CD14-positive monocyte (primary cell): ENCODE measurements at regions not wholly inside any gene's neighbourhood (a gene's known extent, or its start where the extent isn't known, plus 50 kb on each side); places are given as distances from the start of the nearest gene placed in this dataset.

ENCODE experiments used
- DNase-seq, 3 donors: peaks; one replicate each; pipeline ENCODE4 v3.0.0-alpha.2; 2011 to 2022
- H2AFZ ChIP-seq: 2 replicates; pipeline ENCODE4 v1.6.0; 2012; ENCODE audit warnings: mild to moderate bottlenecking, low read depth, low read length, inconsistent platforms; ENCODE audit not compliant: insufficient read depth, poor library complexity, severe bottlenecking
- H3K27ac ChIP-seq, 2 donors: 1 replicate in 1 of 2; 2 replicates in 1 of 2; pipeline ENCODE4 v1.5.1; 2012 to 2013; ENCODE audit warnings: low read length in 2 of 2, control low read depth in 1 of 2, inconsistent platforms in 1 of 2, low read depth in 1 of 2, mild to moderate bottlenecking in 1 of 2
- H3K27me3 ChIP-seq, 2 donors: one replicate each; pipeline versions ENCODE4 v1.6.0 to v1.6.1; 2011 to 2013; ENCODE audit warnings: low read length in 2 of 2; ENCODE audit not compliant: control insufficient read depth in 2 of 2, insufficient read depth in 2 of 2
- H3K36me3 ChIP-seq, 2 donors: replicated peaks in 1 of 2; 1 replicate in 1 of 2; 2 replicates in 1 of 2; pipeline versions ENCODE4 v1.5.1 to v1.6.1; 2012 to 2013; ENCODE audit warnings: low read length in 2 of 2, control low read depth in 1 of 2, inconsistent platforms in 1 of 2, mild to moderate bottlenecking in 1 of 2; ENCODE audit not compliant: insufficient read depth in 2 of 2, control insufficient read depth in 1 of 2
- H3K4me1 ChIP-seq, 2 donors: 1 replicate in 1 of 2; 2 replicates in 1 of 2; pipeline versions ENCODE4 v1.5.1 to v1.6.1; 2012 to 2013; ENCODE audit warnings: low read length in 2 of 2, control low read depth in 1 of 2, inconsistent platforms in 1 of 2, mild to moderate bottlenecking in 1 of 2, moderate library complexity in 1 of 2; ENCODE audit not compliant: insufficient read depth in 2 of 2, control insufficient read depth in 1 of 2
- H3K4me2 ChIP-seq: replicated peaks from 2 replicates; pipeline ENCODE3; 2012; ENCODE audit warnings: low read length, moderate library complexity, mild to moderate bottlenecking; ENCODE audit not compliant: poor library complexity, severe bottlenecking; ENCODE audit errors: extremely low read depth
- H3K4me3 ChIP-seq, 3 experiments: fragments of 200-600 bp in 1 of 3; sonication (generic) in 1 of 3; replicated peaks in 1 of 3; 1 replicate in 2 of 3; 2 replicates in 1 of 3; pipeline ENCODE4 v1.5.1; 2011 to 2013; ENCODE audit warnings: low read length in 3 of 3, mild to moderate bottlenecking in 3 of 3, control low read depth in 2 of 3, low read depth in 2 of 3, inconsistent platforms in 1 of 3, moderate library complexity in 1 of 3
- H3K79me2 ChIP-seq: 2 replicates; pipeline ENCODE4 v1.6.0; 2012; ENCODE audit warnings: mild to moderate bottlenecking, control low read depth, inconsistent platforms, low read length, moderate library complexity; ENCODE audit not compliant: insufficient read depth
- H3K9ac ChIP-seq: 2 replicates; pipeline ENCODE4 v1.6.0; 2017; ENCODE audit warnings: low read length, mild to moderate bottlenecking; ENCODE audit not compliant: insufficient read depth, poor library complexity, severe bottlenecking
- H3K9me3 ChIP-seq, 2 donors: replicated peaks in 1 of 2; 1 replicate in 1 of 2; 2 replicates in 1 of 2; pipeline versions ENCODE4 v1.5.1 to v1.6.1; 2012 to 2013; ENCODE audit warnings: low read length in 2 of 2, control low read depth in 1 of 2; ENCODE audit not compliant: control insufficient read depth in 1 of 2, insufficient read depth in 1 of 2
- H4K20me1 ChIP-seq: 2 replicates; pipeline ENCODE4 v1.6.0; 2012; ENCODE audit warnings: mild to moderate bottlenecking, low read length, control low read depth, moderate library complexity; ENCODE audit not compliant: insufficient read depth
- H3K27ac Mint-ChIP-seq, 7 donors: one replicate each; pipeline ENCODE4 v1.8.0; 2020; ENCODE audit warnings: mild to moderate bottlenecking in 7 of 7, mixed read lengths in 7 of 7, moderate library complexity in 6 of 7, inconsistent platforms in 2 of 7
- H3K27me3 Mint-ChIP-seq, 3 donors: one replicate each; pipeline ENCODE4 v1.8.0; 2021 to 2022; ENCODE audit warnings: low read depth in 3 of 3, mild to moderate bottlenecking in 3 of 3, mixed read lengths in 3 of 3, moderate library complexity in 3 of 3, inconsistent platforms in 1 of 3
- H3K36me3 Mint-ChIP-seq, 2 donors: one replicate each; pipeline ENCODE4 v1.8.0; 2020; ENCODE audit warnings: mixed read lengths in 2 of 2, inconsistent platforms in 1 of 2, mild to moderate bottlenecking in 1 of 2
- H3K4me1 Mint-ChIP-seq: one replicate; pipeline ENCODE4 v1.8.0; 2020; ENCODE audit warnings: mild to moderate bottlenecking, mixed read lengths
- H3K4me3 Mint-ChIP-seq, 2 donors: one replicate each; pipeline ENCODE4 v1.8.0; 2020; ENCODE audit warnings: mild to moderate bottlenecking in 2 of 2, mixed read lengths in 2 of 2, moderate library complexity in 1 of 2
- H3K9me3 Mint-ChIP-seq, 7 donors: one replicate each; pipeline ENCODE4 v1.8.0; 2020 to 2022; ENCODE audit warnings: mixed read lengths in 7 of 7, mild to moderate bottlenecking in 6 of 7, moderate library complexity in 6 of 7, inconsistent platforms in 2 of 7
- CTCF ChIP-seq: fragments of 200-600 bp; IDR thresholded peaks from one replicate; pipeline ENCODE4 v1.8.0; 2022; ENCODE audit warnings: antibody characterized with exemption, mild to moderate bottlenecking
- WGBS: methylation state at CpG from one replicate; pipeline ENCODE4 v1.1.5; 2013; ENCODE audit warnings: missing lambda C conversion rate; ENCODE audit not compliant: insufficient coverage; 5-methylcytosine and 5-hydroxymethylcytosine counted together
- intact Hi-C, 2 donors: fragments of 100-400 bp; cut with micrococcal nuclease; formaldehyde crosslinking; loops; one replicate each; pipeline versions ENCODE4 v1.15.0 to v1.15.1; 2023

DNA sequence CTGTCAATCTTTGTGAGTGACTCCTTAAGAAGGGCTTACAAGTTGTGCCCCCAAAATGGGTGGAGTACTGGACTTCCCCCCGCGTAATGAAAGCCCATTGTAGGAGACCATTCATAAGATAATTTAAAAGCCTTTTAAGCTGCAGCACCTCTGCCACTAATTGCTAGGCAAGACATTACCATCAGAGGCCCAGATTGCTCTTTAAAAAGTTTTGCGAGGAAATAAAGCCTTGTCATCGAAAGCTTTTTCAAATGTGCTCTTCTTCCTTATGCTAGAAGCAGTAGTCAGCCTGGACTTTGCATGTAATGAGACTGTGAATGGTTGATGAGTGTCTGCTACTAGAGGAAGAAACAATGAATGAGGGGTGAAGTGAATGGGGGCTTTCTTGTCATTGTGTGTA, 345.3 kb upstream of the CDH2 start:
- intact Hi-C loops = no loop called here
- Histone ChIP-seq H3K4me1 (no peaks in the 10 kb centered on the region), H2AFZ (no peak overlapping the region), H4K20me1 (no peaks in the 10 kb centered on the region), H3K79me2 (no peaks in the 10 kb centered on the region), H3K27me3 (no peaks in the 10 kb centered on the region), H3K27ac (no peak overlapping the region), H3K36me3 (no peaks in the 10 kb centered on the region), H3K4me3 (no peak overlapping the region), H3K9me3 (peaks cover 2 to 3% of the 10 kb centered on the region in 2 donors), H3K9ac (no peak overlapping the region), H3K4me2 (no peak overlapping the region)
- H3K4me1 Mint-ChIP-seq = no peaks in the 10 kb centered on the region
- no peaks in the 10 kb centered on the region for H3K27me3 Mint-ChIP-seq
- H3K36me3 Mint-ChIP-seq = no peaks in the 10 kb centered on the region
- DNase-seq = no peak
- H3K27ac Mint-ChIP-seq = no peak overlapping the region
- 88% methylated on average over 2 of the region's 4 CpGs for WGBS
- peaks cover 0 to 5% (median 2%) of the 10 kb centered on the region in 7 donors for H3K9me3 Mint-ChIP-seq
- TF ChIP-seq CTCF = no peak
- H3K4me3 Mint-ChIP-seq = no peak overlapping the region

DNA sequence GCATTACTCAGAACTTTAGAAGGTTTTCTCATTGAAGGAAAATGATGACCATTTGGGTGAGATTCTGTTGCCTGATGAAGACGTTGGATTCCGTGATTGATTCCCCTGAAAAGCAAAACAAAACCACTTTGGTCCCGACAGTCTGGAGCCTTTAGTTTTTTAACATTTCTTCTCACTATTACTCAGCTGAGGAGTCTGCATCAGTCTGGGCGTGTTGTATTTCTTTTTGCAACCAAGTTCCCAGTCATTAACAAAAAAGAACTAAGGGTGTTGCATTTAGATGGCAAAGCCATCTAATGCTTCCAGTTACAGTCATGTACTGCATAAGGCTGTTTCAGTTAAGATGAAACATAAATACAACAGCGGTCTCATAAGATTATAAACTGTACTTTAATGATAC, 343.1 kb upstream of the CDH2 start:
- peaks cover 3 to 7% of the 10 kb centered on the region in 2 donors for H3K9me3 ChIP-seq
- no peaks in the 10 kb centered on the region for H3K27me3 ChIP-seq
- no peak overlapping the region for H3K9ac ChIP-seq
- no peaks in the 10 kb centered on the region for H3K36me3 ChIP-seq
- Mint-ChIP-seq H3K27me3 (no peaks in the 10 kb centered on the region), H3K27ac (no peak overlapping the region), H3K36me3 (no peaks in the 10 kb centered on the region), H3K9me3 (peaks cover 0 to 5% (median 2%) of the 10 kb centered on the region in 7 donors), H3K4me3 (no peak overlapping the region), H3K4me1 (no peaks in the 10 kb centered on the region)
- no peak overlapping the region for H3K4me2 ChIP-seq
- no peak overlapping the region for H2AFZ ChIP-seq
- no peak overlapping the region for H3K27ac ChIP-seq
- intact Hi-C loops = no loop called here
- H3K4me1 ChIP-seq = no peaks in the 10 kb centered on the region
- H4K20me1 ChIP-seq = no peaks in the 10 kb centered on the region
- no peak overlapping the region for H3K4me3 ChIP-seq
- WGBS = no CpG with 5 or more reads among the region's 5 CpGs
- no peak for TF ChIP-seq CTCF
- no peak for DNase-seq
- no peaks in the 10 kb centered on the region for H3K79me2 ChIP-seq
